Sigmoid colon (tissue), 6 donors: ENCODE measurements at regions not wholly inside any gene's neighbourhood (a gene's known extent, or its start where the extent isn't known, plus 50 kb on each side); places are given as distances from the start of the nearest gene placed in this dataset.

ENCODE experiments used
- DNase-seq: peaks from one replicate; pipeline ENCODE4 v3.0.0-alpha.2; 2019
- H3K27ac ChIP-seq, 4 donors: fragments of 200-600 bp; sonication (generic); one replicate each; pipeline ENCODE4 v1.5.1; 2016 to 2019; ENCODE audit warnings: mild to moderate bottlenecking in 1 of 4
- H3K27me3 ChIP-seq, 3 donors: fragments of 200-600 bp; sonication (generic); one replicate each; pipeline ENCODE4 v1.5.1; 2019; ENCODE audit warnings: mild to moderate bottlenecking in 1 of 3
- H3K36me3 ChIP-seq, 4 donors: fragments of 200-600 bp; sonication (generic); one replicate each; pipeline ENCODE4 v1.5.1; 2016 to 2019
- H3K4me1 ChIP-seq, 4 donors: fragments of 200-600 bp; sonication (generic); one replicate each; pipeline ENCODE4 v1.5.1; 2017 to 2019
- H3K4me3 ChIP-seq, 4 donors: fragments of 200-600 bp; sonication (generic); one replicate each; pipeline ENCODE4 v1.5.1; 2017 to 2019; ENCODE audit warnings: mild to moderate bottlenecking in 2 of 4, moderate library complexity in 1 of 4
- H3K9me3 ChIP-seq, 4 donors: fragments of 200-600 bp in 3 of 4; sonication (generic) in 3 of 4; one replicate each; pipeline versions ENCODE4 v1.5.1 to v1.6.1; 2013 to 2019
- EP300 ChIP-seq, 4 donors: sonication (generic); formaldehyde crosslinking; IDR thresholded peaks; one replicate each; pipeline ENCODE4 v1.6.1; 2017; ENCODE audit warnings: antibody characterized with exemption in 4 of 4
- POLR2A ChIP-seq, 2 donors: fragments of 450-650 bp; IDR thresholded peaks; one replicate each; pipeline ENCODE4 v1.6.1; 2016; ENCODE audit warnings: antibody characterized with exemption in 2 of 2, mild to moderate bottlenecking in 2 of 2, moderate library complexity in 2 of 2
- POLR2AphosphoS5 ChIP-seq, 4 donors: sonication (generic); formaldehyde crosslinking; IDR thresholded peaks; one replicate each; pipeline ENCODE4 v1.6.1; 2017; ENCODE audit warnings: antibody characterized with exemption in 4 of 4
- WGBS, 2 donors: extraction: QIAGEN DNeasy Blood & Tissue Kit; methylation state at CpG; one replicate each; pipeline ENCODE4 v1.1.7; 2013; 5-methylcytosine and 5-hydroxymethylcytosine counted together
- intact Hi-C: fragments of 100-400 bp; cut with DNase I; formaldehyde crosslinking; loops from one replicate; pipeline ENCODE4 v1.15.1; 2023
- TF ChIP-seq, protein P1 (sequence below), 4 experiments: fragments of 450-650 bp in 3 of 4; fragments of 200-600 bp in 1 of 4; IDR thresholded peaks; one replicate each; pipeline ENCODE4 v1.5.1; 2016 to 2019; ENCODE audit warnings: antibody characterized with exemption in 4 of 4, mild to moderate bottlenecking in 3 of 4, moderate library complexity in 2 of 4
- donor health status: healthy with polysubstance abuse.
- donor health status: healthy.

DNA sequence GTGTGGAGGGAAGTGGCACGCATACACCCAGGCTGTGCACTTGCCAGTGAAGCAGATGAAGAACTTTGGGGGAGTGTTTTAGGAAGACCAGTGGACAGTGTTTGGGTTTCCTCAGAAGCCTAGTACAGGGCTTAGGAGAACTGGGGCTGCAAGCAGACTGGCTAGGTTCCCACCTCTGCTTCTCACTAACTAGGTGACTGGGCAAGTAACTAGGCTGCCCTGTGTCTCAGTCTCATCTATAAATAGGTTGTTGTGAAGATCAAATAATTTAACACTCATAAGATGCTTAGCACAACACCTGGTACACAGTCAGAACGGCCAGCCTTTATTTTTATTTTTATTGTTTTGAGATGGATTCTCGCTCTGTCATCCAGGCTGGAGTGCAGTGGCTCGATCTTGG lies 312.1 kb downstream of the CDH26 start:
- H3K27me3 ChIP-seq, result peaks cover 0 to 6% (median 0%) of the 10 kb centered on the region in 3 donors
- DNase-seq, result no peak
- intact Hi-C loops, result no loop called here
- WGBS, 2 donors, result 75 to 85% methylated on average over 4 of the region's 4 CpGs
- no peaks in the 10 kb centered on the region for H3K4me1 ChIP-seq
- TF ChIP-seq EP300 (IDR thresholded peaks at IDR 0.05) (no peak), POLR2AphosphoS5 (IDR thresholded peaks at IDR 0.05) (no peak), POLR2A (IDR thresholded peaks at IDR 0.05) (no peak)
- TF ChIP-seq, protein P1, sequence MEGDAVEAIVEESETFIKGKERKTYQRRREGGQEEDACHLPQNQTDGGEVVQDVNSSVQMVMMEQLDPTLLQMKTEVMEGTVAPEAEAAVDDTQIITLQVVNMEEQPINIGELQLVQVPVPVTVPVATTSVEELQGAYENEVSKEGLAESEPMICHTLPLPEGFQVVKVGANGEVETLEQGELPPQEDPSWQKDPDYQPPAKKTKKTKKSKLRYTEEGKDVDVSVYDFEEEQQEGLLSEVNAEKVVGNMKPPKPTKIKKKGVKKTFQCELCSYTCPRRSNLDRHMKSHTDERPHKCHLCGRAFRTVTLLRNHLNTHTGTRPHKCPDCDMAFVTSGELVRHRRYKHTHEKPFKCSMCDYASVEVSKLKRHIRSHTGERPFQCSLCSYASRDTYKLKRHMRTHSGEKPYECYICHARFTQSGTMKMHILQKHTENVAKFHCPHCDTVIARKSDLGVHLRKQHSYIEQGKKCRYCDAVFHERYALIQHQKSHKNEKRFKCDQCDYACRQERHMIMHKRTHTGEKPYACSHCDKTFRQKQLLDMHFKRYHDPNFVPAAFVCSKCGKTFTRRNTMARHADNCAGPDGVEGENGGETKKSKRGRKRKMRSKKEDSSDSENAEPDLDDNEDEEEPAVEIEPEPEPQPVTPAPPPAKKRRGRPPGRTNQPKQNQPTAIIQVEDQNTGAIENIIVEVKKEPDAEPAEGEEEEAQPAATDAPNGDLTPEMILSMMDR (IDR thresholded peaks at IDR 0.05), result no peak
- H3K27ac ChIP-seq, result no peak overlapping the region
- no peaks in the 10 kb centered on the region for H3K36me3 ChIP-seq
- no peak overlapping the region for H3K4me3 ChIP-seq
- H3K9me3 ChIP-seq, result no peaks in the 10 kb centered on the region

DNA sequence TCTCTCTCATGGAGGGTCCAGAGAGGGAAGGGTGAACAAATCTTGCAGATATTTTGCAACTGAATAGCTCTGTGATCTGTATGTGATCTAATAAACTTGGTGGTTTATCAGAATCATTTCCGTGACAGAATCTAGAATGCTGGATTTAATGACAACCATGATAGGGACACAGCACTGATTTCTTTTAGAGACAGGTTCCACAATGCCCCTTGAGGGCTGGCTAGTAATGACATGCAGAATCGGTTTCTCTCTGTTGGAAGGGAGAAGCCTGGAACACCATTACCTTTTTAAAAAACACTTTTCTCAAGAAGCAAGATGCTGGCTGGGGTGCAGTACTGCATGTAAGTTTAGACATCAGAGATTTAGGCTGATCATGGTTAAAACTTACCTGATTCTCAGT lies 313.4 kb downstream of the CDH26 start:
- H3K4me1 ChIP-seq, result no peaks in the 10 kb centered on the region
- intact Hi-C loops, result no loop called here
- no peaks in the 10 kb centered on the region for H3K36me3 ChIP-seq
- no peak overlapping the region for H3K27ac ChIP-seq
- DNase-seq, result no peak
- 36 to 50% methylated on average over 2 of the region's 2 CpGs for WGBS, 2 donors
- no peak overlapping the region for H3K4me3 ChIP-seq
- no peak for TF ChIP-seq EP300 (IDR thresholded peaks at IDR 0.05)
- no peak for TF ChIP-seq POLR2A (IDR thresholded peaks at IDR 0.05)
- TF ChIP-seq POLR2AphosphoS5 (IDR thresholded peaks at IDR 0.05), result no peak
- TF ChIP-seq, protein P1 (IDR thresholded peaks at IDR 0.05), result no peak
- H3K27me3 ChIP-seq, result peaks cover 0 to 5% (median 0%) of the 10 kb centered on the region in 3 donors
- no peaks in the 10 kb centered on the region for H3K9me3 ChIP-seq

DNA sequence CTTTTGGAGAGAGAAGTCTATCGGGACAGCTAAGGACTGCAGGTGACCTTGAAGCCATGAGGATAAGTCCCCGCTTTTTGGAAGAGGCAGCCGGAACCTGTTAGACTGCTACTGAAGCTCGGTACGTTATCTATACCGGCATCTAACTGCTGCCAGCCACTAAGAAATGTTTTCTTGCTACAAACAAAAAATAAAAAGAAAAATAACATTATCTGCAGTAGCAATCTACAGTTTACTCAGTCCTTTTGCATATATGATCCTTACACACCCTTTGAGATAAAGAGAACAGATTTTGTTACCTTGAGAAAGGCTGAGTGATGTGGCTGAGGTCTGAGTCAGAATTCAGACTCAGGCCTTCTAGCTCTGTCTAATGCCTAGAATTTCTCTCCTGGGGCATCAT lies 314.6 kb downstream of the CDH26 start:
- no peak overlapping the region for H3K27ac ChIP-seq
- 30 to 63% methylated on average over 6 of the region's 6 CpGs for WGBS, 2 donors

DNA sequence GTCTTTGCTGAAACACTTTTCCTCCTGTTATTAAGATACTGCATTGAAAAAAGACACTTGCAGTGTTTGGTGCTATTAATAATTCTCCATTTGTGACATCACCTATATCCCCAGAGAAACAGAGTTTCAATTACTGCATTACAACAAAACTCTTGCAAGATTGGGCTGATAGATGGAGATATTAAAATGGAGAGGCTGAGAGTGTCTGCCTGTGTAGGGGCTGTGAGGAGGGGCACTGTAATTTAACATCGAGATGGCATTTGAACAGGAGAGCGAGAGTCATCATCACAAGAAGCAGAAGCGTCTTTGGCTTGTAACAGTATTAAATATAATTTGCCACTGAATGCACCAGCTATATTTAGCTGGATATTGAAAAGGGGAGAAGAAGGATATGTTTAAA lies 316.5 kb downstream of the CDH26 start:
- 89 to 93% methylated on average over 3 of the region's 3 CpGs for whole genome bisulfite sequencing, 2 donors
- no peaks in the 10 kb centered on the region for H3K36me3 ChIP-seq
- no peak overlapping the region for H3K4me3 ChIP-seq
- H3K9me3 ChIP-seq, result no peaks in the 10 kb centered on the region
- no peak for DNase-seq
- no peaks in the 10 kb centered on the region for H3K4me1 ChIP-seq
- no peaks in the 10 kb centered on the region for H3K27me3 ChIP-seq
- intact Hi-C loops, result no loop called here
- TF ChIP-seq POLR2A (IDR thresholded peaks at IDR 0.05) (no peak), POLR2AphosphoS5 (IDR thresholded peaks at IDR 0.05) (no peak), EP300 (IDR thresholded peaks at IDR 0.05) (no peak)
- TF ChIP-seq, protein P1 (IDR thresholded peaks at IDR 0.05), result no peak
- no peak overlapping the region for H3K27ac ChIP-seq

More for the DNA sequence above, 314.6 kb downstream of the CDH26 start:
- Histone ChIP-seq H3K9me3 (no peaks in the 10 kb centered on the region), H3K4me3 (no peak overlapping the region), H3K4me1 (no peaks in the 10 kb centered on the region), H3K27me3 (no peaks in the 10 kb centered on the region), H3K36me3 (no peaks in the 10 kb centered on the region)
- DNase-seq, result no peak
- intact Hi-C loops, result no loop called here
- TF ChIP-seq, protein P1 (IDR thresholded peaks at IDR 0.05), result no peak
- TF ChIP-seq EP300 (IDR thresholded peaks at IDR 0.05) (no peak), POLR2AphosphoS5 (IDR thresholded peaks at IDR 0.05) (no peak), POLR2A (IDR thresholded peaks at IDR 0.05) (no peak)

DNA sequence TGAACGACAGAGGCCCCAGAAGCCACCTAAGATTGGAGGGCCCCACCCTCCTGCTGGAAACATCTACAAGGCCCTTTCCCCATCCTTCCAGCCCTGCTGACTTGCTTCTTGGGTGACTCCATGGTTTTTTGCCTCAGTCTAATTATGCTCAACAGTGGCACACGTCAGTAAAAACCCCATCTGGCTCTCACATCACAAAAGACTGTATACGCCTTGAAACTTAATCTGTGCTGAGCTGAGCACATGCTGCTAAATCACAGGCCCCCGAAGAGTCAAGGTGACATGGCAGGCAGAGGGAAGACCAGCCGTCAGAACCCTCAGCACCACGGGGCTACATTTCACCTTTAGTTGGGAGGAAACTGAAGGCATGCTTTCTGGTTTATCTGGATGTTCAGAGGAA lies 323.1 kb downstream of the CDH26 start:
- TF ChIP-seq POLR2AphosphoS5 (IDR thresholded peaks at IDR 0.05), result no peak
- no peak for TF ChIP-seq EP300 (IDR thresholded peaks at IDR 0.05)
- no peak for TF ChIP-seq POLR2A (IDR thresholded peaks at IDR 0.05)
- TF ChIP-seq, protein P1 (IDR thresholded peaks at IDR 0.05), result no peak

More for the DNA sequence above, 323.1 kb downstream of the CDH26 start:
- Histone ChIP-seq H3K27me3 (no peaks in the 10 kb centered on the region), H3K27ac (no peak overlapping the region), H3K36me3 (no peaks in the 10 kb centered on the region), H3K4me1 (no peaks in the 10 kb centered on the region), H3K4me3 (no peak overlapping the region), H3K9me3 (peaks cover 0 to 4% (median 0%) of the 10 kb centered on the region in 4 donors)
- 83 to 92% methylated on average over 6 of the region's 6 CpGs for WGBS, 2 donors
- no peak for DNase-seq
- intact Hi-C loops, result no loop called here
